ENCODE measurements at regions not wholly inside any gene's neighbourhood (a gene's known extent, or its start where the extent isn't known, plus 50 kb on each side); places are given as distances from the start of the nearest gene placed in this dataset.

DNA sequence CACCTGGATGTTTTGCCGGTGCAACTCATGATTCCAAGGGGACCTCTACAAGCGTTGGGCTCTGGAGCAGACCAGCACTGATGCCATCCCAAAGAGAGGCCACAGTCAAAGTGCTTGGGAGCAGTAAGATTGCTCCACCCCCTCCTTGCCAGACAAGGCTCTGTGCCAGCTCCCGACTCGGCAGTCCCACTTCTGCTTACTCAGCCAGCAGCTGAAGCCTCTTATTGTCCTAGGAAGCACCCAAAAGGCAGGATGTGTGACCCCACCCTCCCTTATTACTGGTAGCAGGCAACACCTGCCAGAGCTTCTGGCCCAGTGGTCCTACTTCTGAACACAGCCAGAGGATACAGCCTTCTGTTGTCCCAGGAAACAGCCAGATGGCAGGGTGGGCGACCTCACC, 614.2 kb downstream of the TENT5A start:
- no peaks in the 10 kb centered on the region for H3K4me1 ChIP-seq (ENCODE audit: insufficient read depth)
- Mint-ChIP-seq H3K27ac (no peak overlapping the region), H3K4me1 (no peaks in the 10 kb centered on the region; the same call in 2 of the 3 replicates), H3K4me3 (no peak overlapping the region), H3K9me3 (peaks cover 24% of the 10 kb centered on the region), H3K36me3 (ENCODE audit: low read depth) (peaks cover 3% of the 10 kb centered on the region; the same call in 2 of the 3 replicates), H3K27me3 (ENCODE audit: insufficient read depth, low read depth, poor library complexity) (peaks cover 3% of the 10 kb centered on the region)
- H4K20me1 ChIP-seq (replicated peaks; ENCODE audit: insufficient read depth), result no peaks in the 10 kb centered on the region
- no peak for ATAC-seq
- DNase-seq (ENCODE audit: low spot score), result no peak
- no peak overlapping the region for H3K27ac ChIP-seq (ENCODE audit: low read depth)
- no peak overlapping the region for H3K4me2 ChIP-seq
- no peaks in the 10 kb centered on the region for H3K9me2 ChIP-seq (ENCODE audit: insufficient read depth)
- no peaks in the 10 kb centered on the region for H3K27me3 ChIP-seq (ENCODE audit: insufficient read depth)
- no peaks in the 10 kb centered on the region for H3F3A ChIP-seq (replicated peaks; ENCODE audit: low read depth)
- no peaks in the 10 kb centered on the region for H3K36me3 ChIP-seq (ENCODE audit: insufficient read depth)
- H3K79me2 ChIP-seq (replicated peaks; ENCODE audit: insufficient read depth), result no peaks in the 10 kb centered on the region
- TF ChIP-seq ZNF331 (CRISPR knock-in tag; IDR thresholded peaks at IDR 0.05; ENCODE audit: low read depth) (no peak), CREB1 (CRISPR knock-in tag; IDR thresholded peaks at IDR 0.05; ENCODE audit: low read depth) (no peak), NANOG (IDR thresholded peaks at IDR 0.05; ENCODE audit: borderline replicate concordance) (no peak), EZH2phosphoT487 (IDR thresholded peaks at IDR 0.05; ENCODE audit: unreplicated experiment) (no peak), JUNB (IDR thresholded peaks at IDR 0.05; ENCODE audit: unreplicated experiment) (no peak), STAT1 (IDR thresholded peaks at IDR 0.05; ENCODE audit: unreplicated experiment) (no peak), ZNF114 (CRISPR knock-in tag; IDR thresholded peaks at IDR 0.05) (no peak), POLR2AphosphoS5 (IDR thresholded peaks at IDR 0.05; ENCODE audit: low read depth) (no peak), EZH2 (IDR thresholded peaks at IDR 0.05; ENCODE audit: low read depth, unreplicated experiment) (no peak)
- TF ChIP-seq, protein P1, sequence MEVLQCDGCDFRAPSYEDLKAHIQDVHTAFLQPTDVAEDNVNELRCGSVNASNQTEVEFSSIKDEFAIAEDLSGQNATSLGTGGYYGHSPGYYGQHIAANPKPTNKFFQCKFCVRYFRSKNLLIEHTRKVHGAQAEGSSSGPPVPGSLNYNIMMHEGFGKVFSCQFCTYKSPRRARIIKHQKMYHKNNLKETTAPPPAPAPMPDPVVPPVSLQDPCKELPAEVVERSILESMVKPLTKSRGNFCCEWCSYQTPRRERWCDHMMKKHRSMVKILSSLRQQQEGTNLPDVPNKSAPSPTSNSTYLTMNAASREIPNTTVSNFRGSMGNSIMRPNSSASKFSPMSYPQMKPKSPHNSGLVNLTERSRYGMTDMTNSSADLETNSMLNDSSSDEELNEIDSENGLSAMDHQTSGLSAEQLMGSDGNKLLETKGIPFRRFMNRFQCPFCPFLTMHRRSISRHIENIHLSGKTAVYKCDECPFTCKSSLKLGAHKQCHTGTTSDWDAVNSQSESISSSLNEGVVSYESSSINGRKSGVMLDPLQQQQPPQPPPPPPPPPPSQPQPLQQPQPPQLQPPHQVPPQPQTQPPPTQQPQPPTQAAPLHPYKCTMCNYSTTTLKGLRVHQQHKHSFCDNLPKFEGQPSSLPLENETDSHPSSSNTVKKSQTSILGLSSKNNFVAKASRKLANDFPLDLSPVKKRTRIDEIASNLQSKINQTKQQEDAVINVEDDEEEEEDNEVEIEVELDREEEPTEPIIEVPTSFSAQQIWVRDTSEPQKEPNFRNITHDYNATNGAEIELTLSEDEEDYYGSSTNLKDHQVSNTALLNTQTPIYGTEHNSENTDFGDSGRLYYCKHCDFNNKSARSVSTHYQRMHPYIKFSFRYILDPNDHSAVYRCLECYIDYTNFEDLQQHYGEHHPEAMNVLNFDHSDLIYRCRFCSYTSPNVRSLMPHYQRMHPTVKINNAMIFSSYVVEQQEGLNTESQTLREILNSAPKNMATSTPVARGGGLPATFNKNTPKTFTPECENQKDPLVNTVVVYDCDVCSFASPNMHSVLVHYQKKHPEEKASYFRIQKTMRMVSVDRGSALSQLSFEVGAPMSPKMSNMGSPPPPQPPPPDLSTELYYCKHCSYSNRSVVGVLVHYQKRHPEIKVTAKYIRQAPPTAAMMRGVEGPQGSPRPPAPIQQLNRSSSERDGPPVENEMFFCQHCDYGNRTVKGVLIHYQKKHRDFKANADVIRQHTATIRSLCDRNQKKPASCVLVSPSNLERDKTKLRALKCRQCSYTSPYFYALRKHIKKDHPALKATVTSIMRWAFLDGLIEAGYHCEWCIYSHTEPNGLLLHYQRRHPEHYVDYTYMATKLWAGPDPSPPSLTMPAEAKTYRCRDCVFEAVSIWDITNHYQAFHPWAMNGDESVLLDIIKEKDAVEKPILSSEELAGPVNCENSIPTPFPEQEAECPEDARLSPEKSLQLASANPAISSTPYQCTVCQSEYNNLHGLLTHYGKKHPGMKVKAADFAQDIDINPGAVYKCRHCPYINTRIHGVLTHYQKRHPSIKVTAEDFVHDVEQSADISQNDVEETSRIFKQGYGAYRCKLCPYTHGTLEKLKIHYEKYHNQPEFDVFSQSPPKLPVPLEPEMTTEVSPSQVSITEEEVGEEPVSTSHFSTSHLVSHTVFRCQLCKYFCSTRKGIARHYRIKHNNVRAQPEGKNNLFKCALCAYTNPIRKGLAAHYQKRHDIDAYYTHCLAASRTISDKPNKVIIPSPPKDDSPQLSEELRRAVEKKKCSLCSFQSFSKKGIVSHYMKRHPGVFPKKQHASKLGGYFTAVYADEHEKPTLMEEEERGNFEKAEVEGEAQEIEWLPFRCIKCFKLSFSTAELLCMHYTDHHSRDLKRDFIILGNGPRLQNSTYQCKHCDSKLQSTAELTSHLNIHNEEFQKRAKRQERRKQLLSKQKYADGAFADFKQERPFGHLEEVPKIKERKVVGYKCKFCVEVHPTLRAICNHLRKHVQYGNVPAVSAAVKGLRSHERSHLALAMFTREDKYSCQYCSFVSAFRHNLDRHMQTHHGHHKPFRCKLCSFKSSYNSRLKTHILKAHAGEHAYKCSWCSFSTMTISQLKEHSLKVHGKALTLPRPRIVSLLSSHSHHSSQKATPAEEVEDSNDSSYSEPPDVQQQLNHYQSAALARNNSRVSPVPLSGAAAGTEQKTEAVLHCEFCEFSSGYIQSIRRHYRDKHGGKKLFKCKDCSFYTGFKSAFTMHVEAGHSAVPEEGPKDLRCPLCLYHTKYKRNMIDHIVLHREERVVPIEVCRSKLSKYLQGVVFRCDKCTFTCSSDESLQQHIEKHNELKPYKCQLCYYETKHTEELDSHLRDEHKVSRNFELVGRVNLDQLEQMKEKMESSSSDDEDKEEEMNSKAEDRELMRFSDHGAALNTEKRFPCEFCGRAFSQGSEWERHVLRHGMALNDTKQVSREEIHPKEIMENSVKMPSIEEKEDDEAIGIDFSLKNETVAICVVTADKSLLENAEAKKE (CRISPR knock-in tag; IDR thresholded peaks at IDR 0.05), result no peak
- TF ChIP-seq, protein P2, sequence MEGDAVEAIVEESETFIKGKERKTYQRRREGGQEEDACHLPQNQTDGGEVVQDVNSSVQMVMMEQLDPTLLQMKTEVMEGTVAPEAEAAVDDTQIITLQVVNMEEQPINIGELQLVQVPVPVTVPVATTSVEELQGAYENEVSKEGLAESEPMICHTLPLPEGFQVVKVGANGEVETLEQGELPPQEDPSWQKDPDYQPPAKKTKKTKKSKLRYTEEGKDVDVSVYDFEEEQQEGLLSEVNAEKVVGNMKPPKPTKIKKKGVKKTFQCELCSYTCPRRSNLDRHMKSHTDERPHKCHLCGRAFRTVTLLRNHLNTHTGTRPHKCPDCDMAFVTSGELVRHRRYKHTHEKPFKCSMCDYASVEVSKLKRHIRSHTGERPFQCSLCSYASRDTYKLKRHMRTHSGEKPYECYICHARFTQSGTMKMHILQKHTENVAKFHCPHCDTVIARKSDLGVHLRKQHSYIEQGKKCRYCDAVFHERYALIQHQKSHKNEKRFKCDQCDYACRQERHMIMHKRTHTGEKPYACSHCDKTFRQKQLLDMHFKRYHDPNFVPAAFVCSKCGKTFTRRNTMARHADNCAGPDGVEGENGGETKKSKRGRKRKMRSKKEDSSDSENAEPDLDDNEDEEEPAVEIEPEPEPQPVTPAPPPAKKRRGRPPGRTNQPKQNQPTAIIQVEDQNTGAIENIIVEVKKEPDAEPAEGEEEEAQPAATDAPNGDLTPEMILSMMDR (conservative IDR thresholded peaks at IDR 0.05; ENCODE audit: low read depth in 2 of 2), result no peak
- TF ChIP-seq, protein P3, sequence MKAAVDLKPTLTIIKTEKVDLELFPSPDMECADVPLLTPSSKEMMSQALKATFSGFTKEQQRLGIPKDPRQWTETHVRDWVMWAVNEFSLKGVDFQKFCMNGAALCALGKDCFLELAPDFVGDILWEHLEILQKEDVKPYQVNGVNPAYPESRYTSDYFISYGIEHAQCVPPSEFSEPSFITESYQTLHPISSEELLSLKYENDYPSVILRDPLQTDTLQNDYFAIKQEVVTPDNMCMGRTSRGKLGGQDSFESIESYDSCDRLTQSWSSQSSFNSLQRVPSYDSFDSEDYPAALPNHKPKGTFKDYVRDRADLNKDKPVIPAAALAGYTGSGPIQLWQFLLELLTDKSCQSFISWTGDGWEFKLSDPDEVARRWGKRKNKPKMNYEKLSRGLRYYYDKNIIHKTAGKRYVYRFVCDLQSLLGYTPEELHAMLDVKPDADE (IDR thresholded peaks at IDR 0.05), result no peak
- TF ChIP-seq, protein P4, sequence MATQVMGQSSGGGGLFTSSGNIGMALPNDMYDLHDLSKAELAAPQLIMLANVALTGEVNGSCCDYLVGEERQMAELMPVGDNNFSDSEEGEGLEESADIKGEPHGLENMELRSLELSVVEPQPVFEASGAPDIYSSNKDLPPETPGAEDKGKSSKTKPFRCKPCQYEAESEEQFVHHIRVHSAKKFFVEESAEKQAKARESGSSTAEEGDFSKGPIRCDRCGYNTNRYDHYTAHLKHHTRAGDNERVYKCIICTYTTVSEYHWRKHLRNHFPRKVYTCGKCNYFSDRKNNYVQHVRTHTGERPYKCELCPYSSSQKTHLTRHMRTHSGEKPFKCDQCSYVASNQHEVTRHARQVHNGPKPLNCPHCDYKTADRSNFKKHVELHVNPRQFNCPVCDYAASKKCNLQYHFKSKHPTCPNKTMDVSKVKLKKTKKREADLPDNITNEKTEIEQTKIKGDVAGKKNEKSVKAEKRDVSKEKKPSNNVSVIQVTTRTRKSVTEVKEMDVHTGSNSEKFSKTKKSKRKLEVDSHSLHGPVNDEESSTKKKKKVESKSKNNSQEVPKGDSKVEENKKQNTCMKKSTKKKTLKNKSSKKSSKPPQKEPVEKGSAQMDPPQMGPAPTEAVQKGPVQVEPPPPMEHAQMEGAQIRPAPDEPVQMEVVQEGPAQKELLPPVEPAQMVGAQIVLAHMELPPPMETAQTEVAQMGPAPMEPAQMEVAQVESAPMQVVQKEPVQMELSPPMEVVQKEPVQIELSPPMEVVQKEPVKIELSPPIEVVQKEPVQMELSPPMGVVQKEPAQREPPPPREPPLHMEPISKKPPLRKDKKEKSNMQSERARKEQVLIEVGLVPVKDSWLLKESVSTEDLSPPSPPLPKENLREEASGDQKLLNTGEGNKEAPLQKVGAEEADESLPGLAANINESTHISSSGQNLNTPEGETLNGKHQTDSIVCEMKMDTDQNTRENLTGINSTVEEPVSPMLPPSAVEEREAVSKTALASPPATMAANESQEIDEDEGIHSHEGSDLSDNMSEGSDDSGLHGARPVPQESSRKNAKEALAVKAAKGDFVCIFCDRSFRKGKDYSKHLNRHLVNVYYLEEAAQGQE (IDR thresholded peaks at IDR 0.05; ENCODE audit: unreplicated experiment), result no peak
- no peak overlapping the region for H3K4me3 ChIP-seq
- H2AFZ ChIP-seq, result no peak overlapping the region

Data from GM23338 (cell line).